Ammon's horn (tissue), 1 donor: ENCODE measurements at regions not wholly inside any gene's neighbourhood (a gene's known extent, or its start where the extent isn't known, plus 50 kb on each side); places are given as distances from the start of the nearest gene placed in this dataset.
"Not testable (repeated sequence)": the region's sequence is repeated elsewhere in the genome, so short reads cannot be mapped to it uniquely, and the experiment has no call there.

ENCODE experiments used
- DNase-seq: peaks from one replicate; pipeline ENCODE4 v3.0.0-alpha.2; 2016; ENCODE audit warnings: low spot score

- DNase-seq, result not testable (repeated sequence)
These were observed 995.8 kb downstream of the LTN1 start for GRCh38 chr21:27996906-27997305.

DNA sequence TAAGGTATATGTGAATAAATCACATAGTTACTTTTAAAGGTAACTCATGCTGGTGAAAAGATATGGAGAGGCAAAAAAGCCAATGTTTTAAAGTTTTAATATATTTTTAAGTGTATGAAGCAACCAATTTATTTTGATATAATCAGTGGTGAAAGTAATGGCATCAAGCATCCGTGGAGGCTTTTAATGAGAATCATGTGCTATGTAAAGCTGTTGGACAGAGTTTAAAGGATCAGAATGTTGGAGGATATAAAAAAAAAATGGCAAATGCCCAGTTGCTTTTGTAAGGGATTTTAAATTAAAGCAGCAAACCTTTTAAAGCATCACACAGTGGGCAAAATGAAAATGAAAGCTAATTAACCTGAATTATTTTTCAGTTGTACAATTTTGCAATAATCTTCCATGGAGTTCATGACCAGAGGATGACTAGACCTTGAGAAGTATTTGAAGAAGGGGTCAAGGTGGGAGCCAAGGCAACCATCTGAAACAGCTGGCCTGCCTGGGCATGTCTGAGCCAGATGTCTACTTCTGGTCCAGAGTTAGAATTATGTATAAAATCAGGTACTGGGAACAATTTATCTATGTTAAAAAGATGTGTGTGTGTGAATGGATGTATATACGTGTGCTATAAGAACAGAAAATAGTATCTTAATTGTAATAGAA lies 1007.9 kb downstream of the LTN1 start:
- DNase-seq, result not testable (repeated sequence)

DNA sequence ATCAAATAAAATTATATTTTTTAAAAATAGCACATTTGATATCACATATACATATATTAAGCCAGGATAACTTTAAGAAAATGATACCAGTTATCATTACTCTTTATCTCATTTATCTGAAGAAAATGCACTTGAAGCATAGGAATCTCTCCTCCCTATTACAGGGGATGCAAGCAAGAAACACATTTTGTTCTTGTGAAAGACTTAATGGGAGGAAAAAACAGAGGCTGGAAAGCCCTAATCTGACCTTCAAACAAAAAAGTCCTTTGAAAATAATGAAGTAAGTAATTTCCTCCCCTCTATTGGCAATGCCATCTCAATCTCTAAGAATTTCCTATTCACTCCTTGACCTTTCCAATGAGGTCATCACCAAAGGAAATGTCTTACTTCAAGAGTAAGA lies 1012.6 kb upstream of the ADAMTS5 start:
- not testable (repeated sequence) for DNase-seq

GRCh38 chr21:27975514-27975913 lies 1008.6 kb upstream of the ADAMTS5 start:
- no peak for DNase-seq

DNA sequence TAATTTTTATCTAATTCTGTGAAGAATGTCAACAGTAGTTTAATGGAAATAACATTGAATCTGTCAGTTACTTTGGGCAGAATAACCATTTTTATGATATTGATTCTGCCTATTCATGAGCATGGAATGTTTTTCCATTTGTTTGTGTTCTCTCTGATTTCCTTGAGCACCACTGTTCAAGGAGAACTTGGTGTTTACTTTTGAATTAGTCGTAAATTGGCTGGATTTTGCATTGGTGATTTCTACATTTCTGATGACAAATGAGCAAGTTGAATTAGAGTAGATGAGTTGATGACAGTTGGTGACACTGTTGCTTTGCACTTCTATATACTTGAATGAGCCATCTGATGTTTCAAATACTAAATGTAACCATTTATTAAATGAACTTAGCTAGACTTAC lies 1007.3 kb upstream of the ADAMTS5 start:
- not testable (repeated sequence) for DNase-seq

DNA sequence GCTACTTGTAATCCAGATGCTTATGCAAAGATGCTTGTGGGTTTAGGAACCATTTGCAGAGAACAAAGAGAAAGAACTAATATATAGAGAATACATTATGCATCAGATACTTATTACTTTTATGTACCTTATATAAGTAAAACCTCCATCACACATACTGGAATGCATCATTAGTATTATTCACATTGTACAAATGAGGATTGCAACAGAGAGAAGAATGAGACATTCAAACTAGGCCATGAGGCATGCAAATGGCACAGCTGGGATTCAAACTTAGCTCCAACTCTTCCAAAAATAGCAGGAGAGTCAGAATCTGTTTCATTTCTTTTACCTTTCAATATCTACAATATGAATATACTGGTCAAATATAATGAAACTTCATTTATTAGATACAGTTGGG lies 1001.4 kb upstream of the ADAMTS5 start:
- not testable (repeated sequence) for DNase-seq

DNA sequence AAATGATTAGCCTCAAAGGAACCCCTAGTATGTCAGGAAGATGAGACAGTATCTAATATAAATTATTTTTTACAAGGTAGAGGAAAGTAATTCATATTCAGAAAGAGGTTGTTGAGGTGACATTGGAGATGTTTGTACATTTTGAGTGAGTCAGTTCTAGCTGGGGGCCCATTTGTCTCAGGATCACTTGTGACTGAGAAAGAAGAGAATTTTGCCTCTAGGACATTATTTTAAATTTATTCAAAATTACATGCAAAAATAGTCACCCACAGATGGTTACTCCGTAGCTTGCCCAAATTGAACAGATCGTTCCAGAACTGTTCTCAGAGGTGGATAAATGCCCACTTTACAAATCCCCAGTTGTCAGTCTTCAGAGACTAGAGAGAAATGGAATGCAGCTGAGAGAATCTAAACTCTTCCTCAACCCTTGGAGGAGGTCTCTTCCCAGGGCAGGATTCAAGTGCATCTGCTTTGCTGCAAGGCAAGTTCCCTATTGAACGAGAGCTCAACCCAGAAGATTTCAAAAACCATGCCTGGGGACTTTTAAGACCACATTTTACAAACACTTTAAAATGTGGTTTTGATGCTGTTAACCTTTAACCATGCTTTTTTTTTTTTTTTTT lies 987.8 kb upstream of the ADAMTS5 start:
- DNase-seq, result peak; percentile 35

DNA sequence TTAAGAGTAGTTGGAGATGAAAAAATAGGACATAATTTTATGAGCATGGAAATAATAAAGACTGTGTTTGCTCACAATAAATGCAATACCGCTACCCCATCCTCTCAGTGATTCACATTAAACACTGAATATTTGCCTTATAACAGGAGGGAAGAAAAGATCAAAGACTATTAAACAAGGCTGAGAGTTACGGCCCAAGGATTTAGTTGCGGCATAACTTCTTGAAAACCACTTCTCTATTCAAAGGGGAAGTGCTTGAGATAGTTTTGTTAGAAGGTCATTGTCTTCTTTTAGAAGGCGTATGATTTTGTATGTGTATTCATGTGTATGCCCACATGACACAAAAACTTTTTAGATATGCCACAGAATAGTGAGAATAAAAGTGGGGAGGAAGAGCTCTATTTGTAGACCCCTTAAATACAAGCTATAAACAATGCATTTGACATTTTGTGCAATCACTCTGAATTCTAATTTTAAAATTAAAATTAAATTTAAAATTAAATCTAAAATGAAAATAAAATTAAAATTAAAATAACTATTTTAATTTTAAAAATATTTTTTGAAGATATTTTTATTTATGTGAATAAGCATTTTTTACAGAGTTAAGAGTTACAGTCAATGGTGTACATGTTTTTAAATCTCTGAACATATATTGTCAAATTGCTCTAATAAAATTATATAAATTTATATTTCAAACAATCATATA lies 986.6 kb upstream of the ADAMTS5 start:
- no peak for DNase-seq

- DNase-seq, result not testable (repeated sequence)
These were observed 982.2 kb upstream of the ADAMTS5 start for GRCh38 chr21:27949093-27949492.

- not testable (repeated sequence) for DNase-seq
These were observed 963.4 kb upstream of the ADAMTS5 start for GRCh38 chr21:27930108-27930767.

GRCh38 chr21:27929179-27929578 lies 962.3 kb upstream of the ADAMTS5 start:
- DNase-seq, result not testable (repeated sequence)

GRCh38 chr21:27928534-27929115 lies 961.7 kb upstream of the ADAMTS5 start:
- not testable (repeated sequence) for DNase-seq

GRCh38 chr21:27921421-27921820 lies 954.5 kb upstream of the ADAMTS5 start:
- not testable (repeated sequence) for DNase-seq

- DNase-seq, result not testable (repeated sequence)
These were observed 951.1 kb upstream of the ADAMTS5 start for GRCh38 chr21:27917966-27918365.

- not testable (repeated sequence) for DNase-seq
These were observed 949.4 kb upstream of the ADAMTS5 start for GRCh38 chr21:27916326-27916725.

GRCh38 chr21:27912133-27912532 lies 945.2 kb upstream of the ADAMTS5 start:
- DNase-seq, result not testable (repeated sequence)

DNA sequence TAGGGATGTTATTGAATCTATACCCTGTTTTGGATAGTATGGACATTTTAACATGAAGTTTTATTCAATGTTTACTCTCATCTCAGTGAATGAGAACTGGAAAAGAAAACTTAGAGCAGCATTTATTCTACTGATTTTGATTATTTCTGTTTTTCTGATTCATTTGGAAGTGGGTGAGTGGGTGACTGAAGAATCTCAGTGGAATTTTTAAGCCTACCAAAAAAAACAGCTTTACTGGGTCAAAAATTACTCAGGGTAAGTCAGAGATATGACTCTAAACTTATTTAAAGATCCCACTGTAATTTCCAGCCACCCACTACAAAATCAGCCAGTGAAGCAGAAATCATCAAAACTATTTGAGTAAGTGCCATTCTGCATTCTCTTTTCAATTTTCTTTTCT lies 942.6 kb upstream of the ADAMTS5 start:
- DNase-seq, result not testable (repeated sequence)

DNA sequence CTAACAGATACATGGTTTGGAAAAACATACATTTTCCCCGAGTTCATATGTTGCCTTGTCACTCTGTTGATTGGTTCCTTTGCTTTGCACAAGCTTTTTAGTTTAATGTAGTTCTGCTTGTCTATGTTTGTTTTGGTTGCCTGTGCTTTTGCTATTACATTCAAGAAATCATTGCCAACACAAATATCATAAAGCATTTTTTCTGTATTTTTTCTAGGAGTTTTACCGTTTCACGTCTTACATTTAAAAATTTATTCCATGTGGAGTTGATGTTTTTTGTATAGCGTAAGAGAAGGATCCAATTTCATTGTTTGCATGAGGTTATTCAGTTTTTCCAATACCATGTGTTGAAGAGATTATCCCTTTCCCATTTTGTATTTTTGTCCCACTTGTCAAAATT lies 941.9 kb upstream of the ADAMTS5 start:
- not testable (repeated sequence) for DNase-seq

- DNase-seq, result not testable (repeated sequence)
These were observed 936.0 kb upstream of the ADAMTS5 start for GRCh38 chr21:27902904-27903303.

GRCh38 chr21:27893619-27894018 lies 926.7 kb upstream of the ADAMTS5 start:
- not testable (repeated sequence) for DNase-seq

DNA sequence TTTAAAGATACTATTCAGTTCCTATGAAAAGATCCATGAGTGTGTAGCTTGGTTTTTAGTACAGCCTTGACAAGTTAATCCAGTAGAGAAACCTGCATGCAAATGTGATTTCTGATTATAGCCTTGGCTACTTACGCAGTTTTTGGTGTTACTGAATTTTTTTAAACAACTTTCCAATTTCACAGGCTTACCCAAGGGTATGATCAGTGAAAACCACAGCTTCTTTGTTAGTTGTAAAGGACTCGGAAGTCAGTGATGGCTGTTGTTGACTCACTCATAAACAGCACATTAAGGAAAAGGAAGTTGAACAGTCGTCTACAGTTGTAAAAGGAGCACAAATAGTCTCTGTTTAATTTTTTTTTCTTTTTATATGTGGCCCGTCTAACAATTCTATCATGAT lies 924.6 kb upstream of the ADAMTS5 start:
- DNase-seq, result not testable (repeated sequence)
